Endothelial cell of umbilical vein (primary cell): ENCODE measurements at regions not wholly inside any gene's neighbourhood (a gene's known extent, or its start where the extent isn't known, plus 50 kb on each side); places are given as distances from the start of the nearest gene placed in this dataset.

Source experiments
- BruUV-seq: library from RNA; stranded (reverse); fragments of 400-500 nt; replicated peaks from 2 replicates; lab custom pipeline; 2021; lab: Mats Ljungman, UMichigan
- CTCF ChIA-PET: fragments of 300-600, 350-600 bp; sonication (Branson Sonifier 250); formaldehyde crosslinking; loops from one replicate; lab custom pipeline; 2021; ENCODE audit warnings: antibody characterized with exemption, inconsistent platforms; lab: Charles Lee
- POLR2A ChIA-PET: fragments of 300-600, 350-600 bp; sonication (Branson Sonifier 250); formaldehyde crosslinking; loops from one replicate; lab custom pipeline; 2021; ENCODE audit warnings: antibody characterized with exemption, inconsistent platforms; lab: Charles Lee
- DNase-seq: peaks from one replicate; pipeline ENCODE4 v3.0.0-alpha.2; 2011; ENCODE audit warnings: low read depth, low spot score
- FAIRE-seq: peaks from 2 replicates; lab custom pipeline; 2011; peaks lifted over from hg19 to GRCh38; lab: Jason Lieb, UNC
- H2AFZ ChIP-seq: 2 replicates; pipeline ENCODE4 v1.6.0; 2012; ENCODE audit warnings: low read depth, low read length, control low read depth, inconsistent platforms
- H3K27ac ChIP-seq: 2 replicates; pipeline ENCODE4 v1.5.1; 2011; ENCODE audit warnings: low read depth, mild to moderate bottlenecking, control low read depth, low read length, moderate library complexity; ENCODE audit not compliant: insufficient read depth
- H3K27me3 ChIP-seq, 2 experiments: 2 replicates each; pipeline versions ENCODE4 v1.6.0 to v1.6.1; 2011; ENCODE audit warnings: low read length in 2 of 2, mixed read lengths in 1 of 2; ENCODE audit not compliant: control insufficient read depth in 2 of 2, insufficient read depth in 2 of 2
- H3K36me3 ChIP-seq, 2 experiments: 2 replicates in 1 of 2; 3 replicates in 1 of 2; pipeline ENCODE4 v1.5.1; 2011; ENCODE audit warnings: low read length in 2 of 2, mild to moderate bottlenecking in 1 of 2, moderate library complexity in 1 of 2; ENCODE audit not compliant: control insufficient read depth in 2 of 2, insufficient read depth in 2 of 2; ENCODE audit errors: extremely low read depth in 1 of 2
- H3K4me1 ChIP-seq: 3 replicates; pipeline ENCODE4 v1.5.1; 2011; ENCODE audit warnings: mild to moderate bottlenecking, low read length; ENCODE audit not compliant: control insufficient read depth, insufficient read depth; ENCODE audit errors: extremely low read depth
- H3K4me2 ChIP-seq: 2 replicates; pipeline ENCODE4 v1.6.1; 2011; ENCODE audit warnings: low read length, control low read depth, mixed read lengths; ENCODE audit not compliant: insufficient read depth
- H3K4me3 ChIP-seq, 3 experiments: fragments of 200-600 bp in 1 of 3; sonication (generic), shearing (Covaris generic) in 1 of 3; replicated peaks in 1 of 3; 2 replicates each; pipeline ENCODE4 v1.5.1; 2011 to 2016; ENCODE audit warnings: control low read depth in 3 of 3, low read length in 3 of 3, mild to moderate bottlenecking in 2 of 3, inconsistent platforms in 1 of 3, low read depth in 1 of 3, moderate library complexity in 1 of 3; ENCODE audit not compliant: insufficient read depth in 1 of 3
- H3K79me2 ChIP-seq: 2 replicates; pipeline ENCODE4 v1.6.0; 2012; ENCODE audit warnings: low read length, inconsistent platforms; ENCODE audit not compliant: control insufficient read depth, insufficient read depth
- H3K9ac ChIP-seq: replicated peaks from 2 replicates; pipeline ENCODE3; 2011; ENCODE audit warnings: low read length, control low read depth; ENCODE audit not compliant: insufficient read depth; ENCODE audit errors: extremely low read depth
- H3K9me1 ChIP-seq: replicated peaks from 3 replicates; pipeline ENCODE4 v1.6.0; 2011; ENCODE audit warnings: mild to moderate bottlenecking, low read length; ENCODE audit not compliant: control insufficient read depth, insufficient read depth; ENCODE audit errors: extremely low read depth
- H3K9me3 ChIP-seq: replicated peaks from 2 replicates; pipeline ENCODE4 v1.5.1; 2012; ENCODE audit warnings: low read length, inconsistent platforms; ENCODE audit not compliant: control insufficient read depth, insufficient read depth
- H4K20me1 ChIP-seq: replicated peaks from 2 replicates; pipeline ENCODE3; 2011; ENCODE audit warnings: mild to moderate bottlenecking, low read length; ENCODE audit not compliant: control insufficient read depth, insufficient read depth; ENCODE audit errors: extremely low read depth
- EZH2 ChIP-seq: IDR thresholded peaks from 2 replicates; pipeline ENCODE4 v1.6.1; 2012; ENCODE audit warnings: borderline replicate concordance, low read depth, mild to moderate bottlenecking, moderate library complexity, low read length, inconsistent platforms; ENCODE audit not compliant: severe bottlenecking
- FOS ChIP-seq: IDR thresholded peaks from 2 replicates; pipeline ENCODE4 v1.6.1; 2011; ENCODE audit warnings: mild to moderate bottlenecking, low read length, moderate library complexity, borderline replicate concordance; ENCODE audit not compliant: insufficient read depth
- GATA2 ChIP-seq: IDR thresholded peaks from 2 replicates; pipeline ENCODE4 v1.7.0; 2011; ENCODE audit warnings: low read depth, mild to moderate bottlenecking, moderate library complexity, mixed read lengths, low read length; ENCODE audit not compliant: insufficient read length, insufficient read depth
- JUN ChIP-seq: IDR thresholded peaks from 2 replicates; pipeline ENCODE4 v1.6.1; 2011; ENCODE audit warnings: borderline replicate concordance, low read depth; ENCODE audit not compliant: insufficient read length, insufficient read depth
- MYC ChIP-seq: IDR thresholded peaks from one replicate; pipeline ENCODE4 v1.6.1; 2011; ENCODE audit warnings: mild to moderate bottlenecking, low read depth, low read length
- POLR2A ChIP-seq: IDR thresholded peaks from 2 replicates; pipeline ENCODE4 v1.6.1; 2012; ENCODE audit warnings: low read depth, mild to moderate bottlenecking, control low read depth, low read length
- POLR2AphosphoS5 ChIP-seq: IDR thresholded peaks from 2 replicates; pipeline ENCODE4 v1.6.1; 2012; ENCODE audit warnings: low read depth, mild to moderate bottlenecking, control low read depth, low read length, moderate library complexity; ENCODE audit not compliant: insufficient read depth
- dilution Hi-C: fragments of 300-500 bp; cut with MboI; formaldehyde crosslinking; loops from one replicate; pipeline ENCODE4 v1.15.0; 2019; ENCODE audit warnings: low sequenced_read_pairs; ENCODE audit not compliant: extremely low pct_ligation_motif_present
- intact Hi-C: fragments of 100-400 bp; cut with micrococcal nuclease; formaldehyde crosslinking; loops from one replicate; pipeline ENCODE4 v1.10.0; 2022
- TF ChIP-seq, protein P1 (sequence below), 2 donors: IDR thresholded peaks; 1 replicate in 1 of 2; 2 replicates in 1 of 2; pipeline ENCODE4 v1.5.1; 2011; ENCODE audit warnings: low read length in 2 of 2, mild to moderate bottlenecking in 2 of 2, moderate library complexity in 2 of 2, control low read depth in 1 of 2, inconsistent platforms in 1 of 2, low read depth in 1 of 2; ENCODE audit not compliant: insufficient read depth in 1 of 2; ENCODE audit errors: extremely low read depth in 1 of 2
- TF ChIP-seq, protein P2 (sequence below): IDR thresholded peaks from 2 replicates; pipeline ENCODE4 v1.6.1; 2011; ENCODE audit not compliant: insufficient read depth, insufficient read length

- Histone ChIP-seq H3K4me1 (peaks cover 6% of the 10 kb centered on the region), H3K9me1 (no peaks in the 10 kb centered on the region), H3K9me3 (no peaks in the 10 kb centered on the region), H3K4me2 (peak overlapping the region; percentile 36), H3K79me2 (no peaks in the 10 kb centered on the region), H4K20me1 (no peaks in the 10 kb centered on the region), H3K4me3 (no peak overlapping the region), H3K27me3 (no peaks in the 10 kb centered on the region), H2AFZ (peak overlapping the region; percentile 69), H3K36me3 (no peaks in the 10 kb centered on the region), H3K9ac (no peak overlapping the region), H3K27ac (peak overlapping the region; percentile 23)
- TF ChIP-seq GATA2 (no peak), JUN (peak; percentile 13), FOS (peak; percentile 75)
- CTCF ChIA-PET: no interaction called here
- FAIRE-seq (peak; percentile 66), DNase-seq (peak; percentile 78)
- POLR2A ChIA-PET: no interaction called here
- dilution Hi-C loops (no loop called here), intact Hi-C loops (no loop called here)
- BruUV-seq: no TSS peak
Measured at GRCh38 chr9:26131886-26132285, 453.6 kb upstream of the TUSC1 start.

GRCh38 chr9:26129217-26129616 is 451.0 kb upstream of the TUSC1 start:
- no peaks in the 10 kb centered on the region for H3K9me1 ChIP-seq
- H3K4me3 ChIP-seq: no peak overlapping the region
- no peak for DNase-seq
- H4K20me1 ChIP-seq: no peaks in the 10 kb centered on the region
- no peak overlapping the region for H2AFZ ChIP-seq
- no peak overlapping the region for H3K9ac ChIP-seq
- no peak overlapping the region for H3K27ac ChIP-seq
- dilution Hi-C loops (no loop called here), intact Hi-C loops (no loop called here)
- peaks cover 6% of the 10 kb centered on the region for H3K4me1 ChIP-seq
- no peak for FAIRE-seq
- ChIA-PET POLR2A (no interaction called here), CTCF (interaction anchor here (0.6 kb wide), 1 partner anchor 118 kb away, joined by 3 read pairs; no protein-coding TSS in a partner anchor)
- H3K79me2 ChIP-seq: no peaks in the 10 kb centered on the region
- H3K27me3 ChIP-seq: no peaks in the 10 kb centered on the region
- no TSS peak for BruUV-seq
- no peaks in the 10 kb centered on the region for H3K9me3 ChIP-seq
- no peak overlapping the region for H3K4me2 ChIP-seq
- no peaks in the 10 kb centered on the region for H3K36me3 ChIP-seq
- TF ChIP-seq MYC (no peak), JUN (no peak), POLR2AphosphoS5 (no peak), POLR2A (no peak), EZH2 (no peak), FOS (no peak), GATA2 (no peak)
- TF ChIP-seq, protein P1, sequence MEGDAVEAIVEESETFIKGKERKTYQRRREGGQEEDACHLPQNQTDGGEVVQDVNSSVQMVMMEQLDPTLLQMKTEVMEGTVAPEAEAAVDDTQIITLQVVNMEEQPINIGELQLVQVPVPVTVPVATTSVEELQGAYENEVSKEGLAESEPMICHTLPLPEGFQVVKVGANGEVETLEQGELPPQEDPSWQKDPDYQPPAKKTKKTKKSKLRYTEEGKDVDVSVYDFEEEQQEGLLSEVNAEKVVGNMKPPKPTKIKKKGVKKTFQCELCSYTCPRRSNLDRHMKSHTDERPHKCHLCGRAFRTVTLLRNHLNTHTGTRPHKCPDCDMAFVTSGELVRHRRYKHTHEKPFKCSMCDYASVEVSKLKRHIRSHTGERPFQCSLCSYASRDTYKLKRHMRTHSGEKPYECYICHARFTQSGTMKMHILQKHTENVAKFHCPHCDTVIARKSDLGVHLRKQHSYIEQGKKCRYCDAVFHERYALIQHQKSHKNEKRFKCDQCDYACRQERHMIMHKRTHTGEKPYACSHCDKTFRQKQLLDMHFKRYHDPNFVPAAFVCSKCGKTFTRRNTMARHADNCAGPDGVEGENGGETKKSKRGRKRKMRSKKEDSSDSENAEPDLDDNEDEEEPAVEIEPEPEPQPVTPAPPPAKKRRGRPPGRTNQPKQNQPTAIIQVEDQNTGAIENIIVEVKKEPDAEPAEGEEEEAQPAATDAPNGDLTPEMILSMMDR (IDR thresholded peaks at IDR 0.05; ENCODE audit: extremely low read depth in 1 of 2, insufficient read depth in 1 of 2, low read depth in 1 of 2, low read length in 2 of 2): no peak
- TF ChIP-seq, protein P2, sequence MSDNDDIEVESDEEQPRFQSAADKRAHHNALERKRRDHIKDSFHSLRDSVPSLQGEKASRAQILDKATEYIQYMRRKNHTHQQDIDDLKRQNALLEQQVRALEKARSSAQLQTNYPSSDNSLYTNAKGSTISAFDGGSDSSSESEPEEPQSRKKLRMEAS: no peak
